ENCODE measurements at regions not wholly inside any gene's neighbourhood (a gene's known extent, or its start where the extent isn't known, plus 50 kb on each side); places are given as distances from the start of the nearest gene placed in this dataset.

DNA sequence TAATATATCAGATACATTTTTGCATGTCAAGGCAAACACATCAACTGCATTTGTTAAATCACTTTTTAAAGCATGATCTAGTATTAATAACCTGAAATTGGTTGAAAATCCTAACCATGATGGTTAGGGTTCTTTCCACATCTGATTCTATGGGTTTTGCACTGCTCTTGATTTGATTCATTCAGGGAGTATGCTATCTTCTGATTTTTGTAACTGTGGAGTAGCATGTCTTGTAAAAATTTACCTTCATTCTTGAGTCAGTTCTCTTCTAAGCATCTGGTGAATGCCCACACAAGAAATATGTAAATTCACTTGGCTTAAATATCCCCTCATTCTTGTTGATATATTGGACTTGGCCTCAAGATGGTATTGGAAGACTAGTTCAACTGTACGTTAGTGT is 178.7 kb downstream of the KLF6 start:
- TF ChIP-seq, protein P1, sequence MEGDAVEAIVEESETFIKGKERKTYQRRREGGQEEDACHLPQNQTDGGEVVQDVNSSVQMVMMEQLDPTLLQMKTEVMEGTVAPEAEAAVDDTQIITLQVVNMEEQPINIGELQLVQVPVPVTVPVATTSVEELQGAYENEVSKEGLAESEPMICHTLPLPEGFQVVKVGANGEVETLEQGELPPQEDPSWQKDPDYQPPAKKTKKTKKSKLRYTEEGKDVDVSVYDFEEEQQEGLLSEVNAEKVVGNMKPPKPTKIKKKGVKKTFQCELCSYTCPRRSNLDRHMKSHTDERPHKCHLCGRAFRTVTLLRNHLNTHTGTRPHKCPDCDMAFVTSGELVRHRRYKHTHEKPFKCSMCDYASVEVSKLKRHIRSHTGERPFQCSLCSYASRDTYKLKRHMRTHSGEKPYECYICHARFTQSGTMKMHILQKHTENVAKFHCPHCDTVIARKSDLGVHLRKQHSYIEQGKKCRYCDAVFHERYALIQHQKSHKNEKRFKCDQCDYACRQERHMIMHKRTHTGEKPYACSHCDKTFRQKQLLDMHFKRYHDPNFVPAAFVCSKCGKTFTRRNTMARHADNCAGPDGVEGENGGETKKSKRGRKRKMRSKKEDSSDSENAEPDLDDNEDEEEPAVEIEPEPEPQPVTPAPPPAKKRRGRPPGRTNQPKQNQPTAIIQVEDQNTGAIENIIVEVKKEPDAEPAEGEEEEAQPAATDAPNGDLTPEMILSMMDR (IDR thresholded peaks at IDR 0.05 in 4 of 5, conservative IDR thresholded peaks at IDR 0.05 in 1 of 5): no peak
- TF ChIP-seq POLR2A (IDR thresholded peaks at IDR 0.05): no peak

Measured in gastrocnemius medialis (tissue), 4 donors.